Right ventricle myocardium superior (tissue), 1 donor: ENCODE measurements at regions not wholly inside any gene's neighbourhood (a gene's known extent, or its start where the extent isn't known, plus 50 kb on each side); places are given as distances from the start of the nearest gene placed in this dataset.
"Not testable (repeated sequence)": the region's sequence is repeated elsewhere in the genome, so short reads cannot be mapped to it uniquely, and the experiment has no call there.

Source experiments
- ATAC-seq: fragments of 200-7000 bp; cut with Tn5 transposase; one replicate; pipeline ENCODE4 v1.9.1; 2020; ENCODE audit warnings: mild to moderate bottlenecking; ENCODE audit not compliant: poor library complexity
- DNase-seq: peaks from one replicate; pipeline ENCODE4 v3.0.0-alpha.2; 2020
- intact Hi-C: fragments of 100-400 bp; cut with DNase I; formaldehyde crosslinking; loops from one replicate; pipeline ENCODE4 v1.11.2; 2022
- donor health status: DM: no; HTN: yes; CAD: no; lungs with severe emphysema.

GRCh38 chr1:209107535-209107934, 476.0 kb upstream of the CAMK1G start:
- ATAC-seq (no peak), DNase-seq (no peak)
- intact Hi-C loops: no loop called here

GRCh38 chr1:209109001-209109785, 474.3 kb upstream of the CAMK1G start:
- intact Hi-C loops: no loop called here
- DNase-seq (no peak), ATAC-seq (no peak)

GRCh38 chr1:209113521-209113920, 470.0 kb upstream of the CAMK1G start:
- no peak for ATAC-seq
- intact Hi-C loops: no loop called here
- no peak for DNase-seq

- ATAC-seq (no peak), DNase-seq (no peak)
- intact Hi-C loops: no loop called here
Measured at GRCh38 chr1:209116705-209117104, 466.8 kb upstream of the CAMK1G start.

- ATAC-seq (no peak), DNase-seq (no peak)
- intact Hi-C loops: no loop called here
Measured at GRCh38 chr1:209123601-209124000, 459.9 kb upstream of the CAMK1G start.

GRCh38 chr1:209129091-209129490, 454.4 kb upstream of the CAMK1G start:
- DNase-seq, intact Hi-C loops, ATAC-seq: not testable (repeated sequence)

- DNase-seq (no peak), ATAC-seq (no peak)
- intact Hi-C loops: no loop called here
Measured at GRCh38 chr1:209130886-209131285, 452.6 kb upstream of the CAMK1G start.

GRCh38 chr1:209132736-209133467, 450.6 kb upstream of the CAMK1G start:
- intact Hi-C loops: no loop called here
- DNase-seq (no peak), ATAC-seq (no peak)

GRCh38 chr1:209134001-209134400, 449.5 kb upstream of the CAMK1G start:
- intact Hi-C loops: no loop called here

GRCh38 chr1:209143916-209144315, 439.6 kb upstream of the CAMK1G start:
- ATAC-seq (no peak), DNase-seq (no peak)
- intact Hi-C loops: no loop called here

More at GRCh38 chr1:209134001-209134400, 449.5 kb upstream of the CAMK1G start:
- ATAC-seq: no peak
- DNase-seq: no peak

- ATAC-seq (no peak), DNase-seq (no peak)
- intact Hi-C loops: no loop called here
Measured at GRCh38 chr1:209150114-209150513, 433.4 kb upstream of the CAMK1G start.

GRCh38 chr1:209153411-209153810, 430.1 kb upstream of the CAMK1G start:
- intact Hi-C loops: no loop called here
- DNase-seq (no peak), ATAC-seq (no peak)

- DNase-seq (no peak), ATAC-seq (no peak)
- intact Hi-C loops: no loop called here
Measured at GRCh38 chr1:209154912-209155311, 428.6 kb upstream of the CAMK1G start.

GRCh38 chr1:209155546-209155945, 428.0 kb upstream of the CAMK1G start:
- intact Hi-C loops: no loop called here
- DNase-seq (no peak), ATAC-seq (no peak)

GRCh38 chr1:209156991-209157390, 426.5 kb upstream of the CAMK1G start:
- ATAC-seq (no peak), DNase-seq (no peak)
- intact Hi-C loops: no loop called here

GRCh38 chr1:209157546-209158249, 425.8 kb upstream of the CAMK1G start:
- intact Hi-C loops: no loop called here
- no peak for ATAC-seq
- DNase-seq: no peak

- DNase-seq: no peak
- ATAC-seq: no peak
- intact Hi-C loops: no loop called here
Measured at GRCh38 chr1:209158851-209159250, 424.7 kb upstream of the CAMK1G start.

- DNase-seq (no peak), ATAC-seq (no peak)
- intact Hi-C loops: no loop called here
Measured at GRCh38 chr1:209160230-209160629, 423.3 kb upstream of the CAMK1G start.

- ATAC-seq: no peak
- intact Hi-C loops: no loop called here
- DNase-seq: no peak
Measured at GRCh38 chr1:209162651-209163050, 420.9 kb upstream of the CAMK1G start.

- no peak for DNase-seq
- intact Hi-C loops: no loop called here
- no peak for ATAC-seq
Measured at GRCh38 chr1:209168204-209168603, 415.3 kb upstream of the CAMK1G start.
